H1 (cell line): ENCODE measurements at regions not wholly inside any gene's neighbourhood (a gene's known extent, or its start where the extent isn't known, plus 50 kb on each side); places are given as distances from the start of the nearest gene placed in this dataset.

Source experiments
- CTCF ChIA-PET: fragments of 300-600 bp; sonication (Branson Sonifier 250); formaldehyde crosslinking; loops from one replicate; lab custom pipeline; 2021; ENCODE audit not compliant: partially characterized antibody; lab: Charles Lee
- POLR2A ChIA-PET: fragments of 300-600 bp; sonication (Branson Sonifier 250); formaldehyde crosslinking; loops from one replicate; lab custom pipeline; 2021; ENCODE audit warnings: inconsistent platforms; ENCODE audit not compliant: partially characterized antibody; lab: Charles Lee
- DNase-seq, 2 experiments: peaks; one replicate each; pipeline versions ENCODE4 v3.0.0 to v3.0.0-alpha.2; 2010 to 2022; ENCODE audit warnings: low spot score in 2 of 2, low read depth in 1 of 2, mixed read lengths in 1 of 2
- FAIRE-seq: peaks from 2 replicates; lab custom pipeline; 2011; peaks lifted over from hg19 to GRCh38; lab: Jason Lieb, UNC
- H2AFZ ChIP-seq: 2 replicates; pipeline ENCODE4 v1.8.1; 2012; ENCODE audit warnings: low read length, inconsistent platforms
- H2AK5ac ChIP-seq: 2 replicates; pipeline ENCODE4 v1.6.1; 2013; ENCODE audit warnings: low read depth, low read length
- H2BK120ac ChIP-seq: replicated peaks from 2 replicates; pipeline ENCODE3; 2013; ENCODE audit warnings: low read depth, low read length, inconsistent platforms
- H2BK12ac ChIP-seq: 2 replicates; pipeline ENCODE4 v1.6.1; 2013; ENCODE audit warnings: low read depth, low read length
- H2BK15ac ChIP-seq: 2 replicates; pipeline ENCODE4 v1.6.1; 2013; ENCODE audit warnings: low read length
- H2BK20ac ChIP-seq: 2 replicates; pipeline ENCODE4 v1.6.1; 2013; ENCODE audit warnings: low read length
- H2BK5ac ChIP-seq: 2 replicates; pipeline ENCODE4 v1.6.1; 2013; ENCODE audit warnings: low read depth, low read length
- H3K14ac ChIP-seq: 2 replicates; pipeline ENCODE4 v1.6.1; 2013; ENCODE audit warnings: inconsistent platforms; ENCODE audit not compliant: insufficient read length
- H3K18ac ChIP-seq: 2 replicates; pipeline ENCODE4 v1.6.1; 2013; ENCODE audit warnings: low read length; ENCODE audit errors: extremely low read depth
- H3K23ac ChIP-seq: 2 replicates; pipeline ENCODE4 v1.6.1; 2013; ENCODE audit warnings: inconsistent platforms; ENCODE audit not compliant: insufficient read length
- H3K23me2 ChIP-seq: 2 replicates; pipeline ENCODE4 v1.6.1; 2013; ENCODE audit warnings: low read depth, low read length
- H3K27ac ChIP-seq: 2 replicates; pipeline ENCODE4 v1.6.1; 2011; ENCODE audit warnings: low read depth, low read length, inconsistent platforms
- H3K27me3 ChIP-seq, 4 experiments: replicated peaks in 1 of 4; 1 replicate in 1 of 4; 2 replicates in 3 of 4; pipeline versions ENCODE4 v1.6.1 to v1.8.1; 2011 to 2013; ENCODE audit warnings: low read length in 3 of 4, mild to moderate bottlenecking in 3 of 4, inconsistent platforms in 2 of 4, mixed read lengths in 2 of 4, moderate library complexity in 1 of 4; ENCODE audit not compliant: control insufficient read depth in 3 of 4, insufficient read depth in 3 of 4; ENCODE audit errors: extremely low read depth in 1 of 4
- H3K36me3 ChIP-seq, 4 experiments: 2 replicates each; pipeline versions ENCODE4 v1.6.1 to v1.8.1; 2011 to 2013; ENCODE audit warnings: mild to moderate bottlenecking in 4 of 4, low read length in 3 of 4, moderate library complexity in 2 of 4, control low read depth in 1 of 4, inconsistent platforms in 1 of 4; ENCODE audit not compliant: insufficient read depth in 4 of 4, control insufficient read depth in 2 of 4
- H3K4ac ChIP-seq: replicated peaks from 2 replicates; pipeline ENCODE3; 2013; ENCODE audit warnings: low read length, low read depth, mixed read lengths, inconsistent platforms; ENCODE audit not compliant: insufficient read length
- H3K4me1 ChIP-seq, 4 experiments: replicated peaks in 1 of 4; 1 replicate in 1 of 4; 2 replicates in 3 of 4; pipeline versions ENCODE4 v1.6.1 to v1.8.1; 2011 to 2013; ENCODE audit warnings: low read length in 3 of 4, inconsistent platforms in 2 of 4, mixed read lengths in 1 of 4; ENCODE audit not compliant: insufficient read depth in 4 of 4, control insufficient read depth in 3 of 4
- H3K4me2 ChIP-seq, 2 experiments: 2 replicates each; pipeline versions ENCODE4 v1.6.1 to v1.8.1; 2011 to 2013; ENCODE audit warnings: low read depth in 2 of 2, low read length in 2 of 2, control low read depth in 1 of 2, inconsistent platforms in 1 of 2, mild to moderate bottlenecking in 1 of 2; ENCODE audit not compliant: insufficient read depth in 1 of 2
- H3K4me3 ChIP-seq, 4 experiments: fragments of 200-600, 300-600 bp in 1 of 4; sonication (generic), shearing (Covaris generic), sonication (Bioruptor Twin) in 1 of 4; 2 replicates each; pipeline versions ENCODE4 v1.5.1 to v1.8.1; 2011 to 2016; ENCODE audit warnings: low read length in 4 of 4, low read depth in 3 of 4, control low read depth in 2 of 4, inconsistent platforms in 2 of 4, mild to moderate bottlenecking in 2 of 4, mixed read lengths in 1 of 4, moderate library complexity in 1 of 4; ENCODE audit not compliant: insufficient read depth in 2 of 4; ENCODE audit errors: extremely low read depth in 1 of 4
- H3K56ac ChIP-seq: replicated peaks from 2 replicates; pipeline ENCODE3; 2013; ENCODE audit warnings: low read depth, mild to moderate bottlenecking, mixed read lengths, low read length, inconsistent platforms; ENCODE audit not compliant: insufficient read length
- H3K79me1 ChIP-seq: 2 replicates; pipeline ENCODE4 v1.6.1; 2013; ENCODE audit warnings: low read depth, low read length, control low read depth
- H3K79me2 ChIP-seq, 2 experiments: 2 replicates each; pipeline versions ENCODE4 v1.6.1 to v1.8.1; 2012 to 2013; ENCODE audit warnings: low read length in 2 of 2, mild to moderate bottlenecking in 2 of 2, inconsistent platforms in 1 of 2; ENCODE audit not compliant: insufficient read depth in 2 of 2, control insufficient read depth in 1 of 2
- H3K9ac ChIP-seq, 4 experiments: replicated peaks in 1 of 4; 1 replicate in 1 of 4; 2 replicates in 3 of 4; pipeline versions ENCODE4 v1.6.1 to v1.8.1; 2011 to 2013; ENCODE audit warnings: low read depth in 3 of 4, low read length in 3 of 4, control low read depth in 2 of 4, mild to moderate bottlenecking in 2 of 4, moderate library complexity in 2 of 4, inconsistent platforms in 1 of 4; ENCODE audit errors: extremely low read depth in 1 of 4
- H3K9me3 ChIP-seq, 2 experiments: 2 replicates each; pipeline versions ENCODE4 v1.6.1 to v1.8.1; 2012 to 2013; ENCODE audit warnings: mild to moderate bottlenecking in 2 of 2, moderate library complexity in 2 of 2, control low read depth in 1 of 2, inconsistent platforms in 1 of 2, low read depth in 1 of 2, low read length in 1 of 2, mixed read lengths in 1 of 2; ENCODE audit not compliant: insufficient read depth in 2 of 2
- H4K20me1 ChIP-seq, 2 experiments: replicated peaks in 1 of 2; 2 replicates each; pipeline versions ENCODE3 to v1.8.1; 2011 to 2013; ENCODE audit warnings: inconsistent platforms in 2 of 2, low read length in 2 of 2, mild to moderate bottlenecking in 1 of 2; ENCODE audit not compliant: insufficient read depth in 2 of 2, control insufficient read depth in 1 of 2
- H4K5ac ChIP-seq: 2 replicates; pipeline ENCODE4 v1.6.1; 2013; ENCODE audit warnings: low read length, low read depth, mixed read lengths, inconsistent platforms; ENCODE audit not compliant: insufficient read length
- H4K8ac ChIP-seq: 2 replicates; pipeline ENCODE4 v1.8.0; 2013; ENCODE audit warnings: mild to moderate bottlenecking, moderate library complexity, low read length, inconsistent platforms; ENCODE audit not compliant: insufficient read depth; ENCODE audit errors: extremely low read depth
- H4K91ac ChIP-seq: replicated peaks from 2 replicates; pipeline ENCODE3; 2013; ENCODE audit warnings: low read length, mixed read lengths, inconsistent platforms; ENCODE audit not compliant: insufficient read length
- MAFK ChIP-seq: IDR thresholded peaks from 2 replicates; pipeline ENCODE4 v1.6.1; 2012; ENCODE audit warnings: low read depth, mild to moderate bottlenecking, improper control_type of control experiment, low read length
- SAP30 ChIP-seq: fragments of 300-600 bp; sonication (generic); IDR thresholded peaks from 2 replicates; pipeline ENCODE4 v1.7.1; 2012; ENCODE audit warnings: low read length, moderate library complexity, mild to moderate bottlenecking, inconsistent platforms; ENCODE audit not compliant: insufficient read depth, insufficient replicate concordance
- WGBS, 2 experiments: shearing (Covaris generic) in 1 of 2; methylation state at CpG; one replicate each; pipeline versions ENCODE4 v1.1.6 to v1.1.7; 2013 to 2015; ENCODE audit warnings: low lambda C conversion rate in 2 of 2, mixed read lengths in 2 of 2, inconsistent platforms in 1 of 2, low coverage in 1 of 2, missing lambda C conversion rate in 1 of 2; ENCODE audit not compliant: insufficient replicate concordance in 2 of 2, insufficient coverage in 1 of 2, insufficient read length in 1 of 2; ENCODE audit errors: extremely low coverage in 1 of 2, missing lambda C conversion rate in 1 of 2; 5-methylcytosine and 5-hydroxymethylcytosine counted together

DNA sequence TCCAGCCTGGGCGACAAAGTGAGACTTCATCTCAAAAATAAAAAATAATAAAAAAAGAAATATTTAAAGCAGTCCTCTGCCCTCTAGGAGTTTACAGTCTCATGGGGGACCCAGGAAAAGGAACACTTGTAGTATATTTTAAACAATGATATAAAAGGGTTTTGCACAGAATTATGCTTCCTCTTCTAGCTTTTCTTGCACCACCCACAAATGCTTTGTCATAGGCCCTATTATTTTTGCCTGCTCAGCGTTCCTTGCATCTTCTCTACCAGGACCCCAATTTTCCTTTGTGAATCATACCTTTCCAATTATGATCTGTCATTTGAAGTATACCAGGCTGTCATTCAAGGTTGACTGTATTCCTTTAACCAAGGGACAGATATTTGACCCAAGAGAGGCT lies 164.8 kb upstream of the CDKN2B start:
- ChIA-PET POLR2A (no interaction called here), CTCF (interaction anchor here (1.0 kb wide), 1 partner anchor 14 kb away, joined by 3 read pairs; no protein-coding TSS in a partner anchor)
- Histone ChIP-seq H3K4me1 (no peaks in the 10 kb centered on the region), H2BK20ac (no peak overlapping the region), H4K20me1 (no peaks in the 10 kb centered on the region), H3K14ac (no peak overlapping the region), H3K23me2 (no peaks in the 10 kb centered on the region), H2BK12ac (no peak overlapping the region), H3K27me3 (no peaks in the 10 kb centered on the region), H2BK5ac (no peak overlapping the region), H3K9ac (no peak overlapping the region), H3K56ac (no peak overlapping the region), H3K9me3 (peaks cover 5 to 14% of the 10 kb centered on the region in 2 experiments; a peak in 3 of 4 replicates), H4K8ac (no peak overlapping the region), H3K4me3 (no peak overlapping the region), H3K79me2 (no peaks in the 10 kb centered on the region), H2AK5ac (no peak overlapping the region), H4K5ac (no peak overlapping the region), H3K27ac (no peak overlapping the region), H3K18ac (no peak overlapping the region), H3K23ac (no peak overlapping the region), H4K91ac (no peak overlapping the region), H3K79me1 (no peaks in the 10 kb centered on the region), H3K4me2 (no peak overlapping the region), H3K36me3 (no peaks in the 10 kb centered on the region), H2BK15ac (no peak overlapping the region), H2AFZ (no peak overlapping the region), H2BK120ac (no peak overlapping the region), H3K4ac (no peak overlapping the region)
- 89% methylated on average over 2 of the region's 2 CpGs; no CpG with 5 or more reads in 1 of the 2 experiments for WGBS, 2 experiments
- no peak for TF ChIP-seq SAP30
- TF ChIP-seq MAFK, result peak; percentile 42; the same call in 1 of the 2 replicates
- DNase-seq (no peak), FAIRE-seq (no peak)
